ENCODE measurements at regions not wholly inside any gene's neighbourhood (a gene's known extent, or its start where the extent isn't known, plus 50 kb on each side); places are given as distances from the start of the nearest gene placed in this dataset.
"Not testable (repeated sequence)": the region's sequence is repeated elsewhere in the genome, so short reads cannot be mapped to it uniquely, and the experiment has no call there.

GRCh38 chrX:122220644-122221373 lies 963.3 kb upstream of the GRIA3 start:
- H3K27me3 ChIP-seq (replicated peaks in 1 of 7) = no peaks in the 10 kb centered on the region
- no peak overlapping the region for H3K4me3 ChIP-seq
- H3K9me3 ChIP-seq = peaks cover 0 to 9% (median 0%) of the 10 kb centered on the region in 8 donors
- H3K36me3 ChIP-seq = no peaks in the 10 kb centered on the region
- H3K4me1 ChIP-seq = no peaks in the 10 kb centered on the region
- intact Hi-C loops (cut with DNase I; ENCODE audit: low total_unique reads) = no loop called here
- WGBS, 5 donors = 38 to 67% (median 48%) methylated on average over 1 to 3 of the region's 3 CpGs
- H3K27ac ChIP-seq = no peak overlapping the region
- TF ChIP-seq, protein P1, sequence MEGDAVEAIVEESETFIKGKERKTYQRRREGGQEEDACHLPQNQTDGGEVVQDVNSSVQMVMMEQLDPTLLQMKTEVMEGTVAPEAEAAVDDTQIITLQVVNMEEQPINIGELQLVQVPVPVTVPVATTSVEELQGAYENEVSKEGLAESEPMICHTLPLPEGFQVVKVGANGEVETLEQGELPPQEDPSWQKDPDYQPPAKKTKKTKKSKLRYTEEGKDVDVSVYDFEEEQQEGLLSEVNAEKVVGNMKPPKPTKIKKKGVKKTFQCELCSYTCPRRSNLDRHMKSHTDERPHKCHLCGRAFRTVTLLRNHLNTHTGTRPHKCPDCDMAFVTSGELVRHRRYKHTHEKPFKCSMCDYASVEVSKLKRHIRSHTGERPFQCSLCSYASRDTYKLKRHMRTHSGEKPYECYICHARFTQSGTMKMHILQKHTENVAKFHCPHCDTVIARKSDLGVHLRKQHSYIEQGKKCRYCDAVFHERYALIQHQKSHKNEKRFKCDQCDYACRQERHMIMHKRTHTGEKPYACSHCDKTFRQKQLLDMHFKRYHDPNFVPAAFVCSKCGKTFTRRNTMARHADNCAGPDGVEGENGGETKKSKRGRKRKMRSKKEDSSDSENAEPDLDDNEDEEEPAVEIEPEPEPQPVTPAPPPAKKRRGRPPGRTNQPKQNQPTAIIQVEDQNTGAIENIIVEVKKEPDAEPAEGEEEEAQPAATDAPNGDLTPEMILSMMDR (IDR thresholded peaks at IDR 0.05 in 8 of 11, conservative IDR thresholded peaks at IDR 0.05 in 3 of 11) = no peak
- TF ChIP-seq POLR2AphosphoS5 (IDR thresholded peaks at IDR 0.05) = no peak
- no peak for DNase-seq

DNA sequence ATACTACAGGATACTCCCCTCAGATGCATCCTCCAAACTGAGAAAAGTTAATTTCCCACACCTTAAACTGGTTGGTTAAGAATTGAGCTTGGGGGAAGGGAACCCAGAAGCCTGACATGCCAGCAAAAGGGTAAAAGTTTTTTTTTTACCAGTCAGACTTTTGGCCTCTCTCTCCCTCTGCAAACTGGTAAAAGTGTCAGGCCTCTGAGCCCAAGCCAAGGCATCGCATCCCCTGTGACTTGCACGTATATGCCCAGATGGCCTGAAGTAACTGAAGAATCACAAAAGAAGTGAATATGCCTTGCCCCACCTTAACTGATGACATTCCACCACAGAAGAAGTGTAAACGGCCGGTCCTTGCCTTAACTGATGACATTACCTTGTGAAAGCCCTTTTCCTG lies 962.3 kb upstream of the GRIA3 start:
- DNase-seq; H3K27ac ChIP-seq; H3K4me3 ChIP-seq; H3K36me3 ChIP-seq; H3K27me3 ChIP-seq (replicated peaks in 1 of 7); H3K4me1 ChIP-seq; intact Hi-C loops (cut with DNase I; ENCODE audit: low total_unique reads); H3K9me3 ChIP-seq: not testable (repeated sequence)
- 15 to 72% (median 42%) methylated on average over 2 to 4 of the region's 4 CpGs for WGBS, 5 donors

DNA sequence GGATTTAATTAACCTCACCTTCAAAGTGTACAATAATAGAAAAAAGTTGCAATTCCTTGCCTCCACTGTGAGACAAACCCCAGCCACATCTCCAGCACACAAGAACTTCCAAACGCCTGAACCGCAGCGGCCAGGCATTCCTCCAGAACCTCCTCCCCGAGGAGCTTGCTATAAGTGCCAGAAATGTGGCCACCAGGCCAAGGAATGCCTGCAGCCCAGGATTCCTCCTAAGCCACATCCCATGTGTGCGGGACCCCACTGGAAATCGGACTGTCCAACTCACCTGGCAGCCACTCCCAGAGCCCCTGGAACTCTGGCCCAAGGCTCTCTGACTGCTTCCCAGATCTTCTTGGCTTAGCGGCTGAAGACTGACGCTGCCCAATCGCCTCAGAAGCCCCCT lies 959.9 kb upstream of the GRIA3 start:
- H3K36me3 ChIP-seq; DNase-seq; H3K27me3 ChIP-seq (replicated peaks in 1 of 7); H3K27ac ChIP-seq; H3K9me3 ChIP-seq; intact Hi-C loops (cut with DNase I; ENCODE audit: low total_unique reads); H3K4me1 ChIP-seq; H3K4me3 ChIP-seq: not testable (repeated sequence)
- WGBS, 5 donors = 46 to 100% (median 62%) methylated on average over 3 to 9 of the region's 9 CpGs

GRCh38 chrX:122238801-122239200 lies 945.3 kb upstream of the GRIA3 start:
- no peaks in the 10 kb centered on the region for H3K36me3 ChIP-seq
- intact Hi-C loops (cut with DNase I; ENCODE audit: low total_unique reads) = no loop called here
- H3K4me1 ChIP-seq = no peaks in the 10 kb centered on the region
- H3K4me3 ChIP-seq = no peak overlapping the region
- no peaks in the 10 kb centered on the region for H3K27me3 ChIP-seq (replicated peaks in 1 of 7)
- peaks cover 0 to 1% (median 0%) of the 10 kb centered on the region in 8 donors for H3K9me3 ChIP-seq
- TF ChIP-seq POLR2A (IDR thresholded peaks at IDR 0.05) (no peak), POLR2AphosphoS5 (IDR thresholded peaks at IDR 0.05) (no peak)
- TF ChIP-seq, protein P1 (IDR thresholded peaks at IDR 0.05 in 8 of 11, conservative IDR thresholded peaks at IDR 0.05 in 3 of 11) = no peak
- no peak overlapping the region for H3K27ac ChIP-seq
- DNase-seq = no peak

DNA sequence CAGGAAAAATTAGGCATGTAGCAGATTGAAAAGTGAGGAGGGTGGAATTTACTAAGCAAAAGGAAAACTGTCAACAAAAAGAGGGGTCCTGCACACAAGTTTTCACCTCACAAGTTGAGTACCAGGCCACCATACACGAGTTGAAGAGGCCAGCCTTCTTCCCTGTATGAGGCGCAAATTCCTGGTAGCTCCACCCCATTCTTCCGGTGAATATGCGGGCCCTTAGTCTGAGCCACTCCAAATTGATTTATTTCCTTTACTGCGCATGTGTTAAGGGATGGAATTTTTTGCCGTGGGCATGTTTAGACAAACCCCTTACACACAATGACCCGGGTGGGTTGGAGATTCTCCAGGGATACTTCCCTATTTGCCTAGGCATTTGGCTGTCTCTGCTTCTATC lies 942.1 kb upstream of the GRIA3 start:
- H3K27me3 ChIP-seq (replicated peaks in 1 of 7) = no peaks in the 10 kb centered on the region
- intact Hi-C loops (cut with DNase I; ENCODE audit: low total_unique reads) = no loop called here
- TF ChIP-seq, protein P1 (IDR thresholded peaks at IDR 0.05 in 8 of 11, conservative IDR thresholded peaks at IDR 0.05 in 3 of 11) = no peak
- TF ChIP-seq POLR2AphosphoS5 (IDR thresholded peaks at IDR 0.05) (no peak), POLR2A (IDR thresholded peaks at IDR 0.05) (no peak)
- no peaks in the 10 kb centered on the region for H3K9me3 ChIP-seq
- no peak overlapping the region for H3K27ac ChIP-seq
- WGBS, 5 donors = 77 to 91% (median 83%) methylated on average over 7 of the region's 7 CpGs
- DNase-seq = no peak
- H3K36me3 ChIP-seq = no peaks in the 10 kb centered on the region
- H3K4me3 ChIP-seq = no peak overlapping the region
- H3K4me1 ChIP-seq = no peaks in the 10 kb centered on the region

All from spleen (tissue), 11 donors.